Trophoblast cell (in vitro differentiated cells and primary cell): ENCODE measurements at regions not wholly inside any gene's neighbourhood (a gene's known extent, or its start where the extent isn't known, plus 50 kb on each side); places are given as distances from the start of the nearest gene placed in this dataset.
A peak's percentile ranks its signal among the peaks of the same experiment; 100 is the strongest.

Source experiments
- DNase-seq, 2 donors: peaks; one replicate each; pipeline ENCODE4 v3.0.0-alpha.2; 2016
- H2AFZ ChIP-seq: 2 replicates; pipeline ENCODE4 v1.6.1; 2013; ENCODE audit warnings: low read length, moderate library complexity, mild to moderate bottlenecking; ENCODE audit not compliant: insufficient read depth, poor library complexity
- H2AK5ac ChIP-seq: 2 replicates; pipeline ENCODE4 v1.6.1; 2013; ENCODE audit warnings: mild to moderate bottlenecking, low read length
- H2BK120ac ChIP-seq: 2 replicates; pipeline ENCODE4 v1.6.1; 2013; ENCODE audit warnings: low read length, mild to moderate bottlenecking, moderate library complexity; ENCODE audit not compliant: insufficient read depth, poor library complexity
- H2BK12ac ChIP-seq: 2 replicates; pipeline ENCODE4 v1.6.1; 2013; ENCODE audit warnings: mild to moderate bottlenecking, low read length, moderate library complexity
- H2BK5ac ChIP-seq: 2 replicates; pipeline ENCODE4 v1.6.1; 2013; ENCODE audit warnings: low read length, low read depth, moderate library complexity, mild to moderate bottlenecking; ENCODE audit not compliant: poor library complexity
- H3K14ac ChIP-seq: 2 replicates; pipeline ENCODE4 v1.6.1; 2013; ENCODE audit warnings: mild to moderate bottlenecking, low read length
- H3K18ac ChIP-seq: 2 replicates; pipeline ENCODE4 v1.6.1; 2013; ENCODE audit warnings: mild to moderate bottlenecking, low read length
- H3K23ac ChIP-seq: 2 replicates; pipeline ENCODE4 v1.6.1; 2013; ENCODE audit warnings: low read length
- H3K27ac ChIP-seq: 2 replicates; pipeline ENCODE4 v1.5.1; 2013; ENCODE audit warnings: low read depth, mild to moderate bottlenecking, inconsistent platforms, low read length, moderate library complexity
- H3K27me3 ChIP-seq: 2 replicates; pipeline ENCODE4 v1.6.1; 2013; ENCODE audit warnings: inconsistent platforms, mild to moderate bottlenecking, low read length, moderate library complexity; ENCODE audit not compliant: insufficient read depth
- H3K36me3 ChIP-seq, 2 experiments: 1 replicate in 1 of 2; 2 replicates in 1 of 2; pipeline ENCODE4 v1.6.1; 2013; ENCODE audit warnings: low read length in 2 of 2, mild to moderate bottlenecking in 2 of 2, moderate library complexity in 1 of 2; ENCODE audit not compliant: insufficient read depth in 2 of 2, control insufficient read depth in 1 of 2
- H3K4ac ChIP-seq: 2 replicates; pipeline ENCODE4 v1.6.1; 2013; ENCODE audit warnings: low read depth, mild to moderate bottlenecking, low read length, moderate library complexity
- H3K4me1 ChIP-seq, 2 experiments: 1 replicate in 1 of 2; 2 replicates in 1 of 2; pipeline ENCODE4 v1.6.1; 2013; ENCODE audit warnings: low read length in 2 of 2, mild to moderate bottlenecking in 2 of 2, moderate library complexity in 1 of 2; ENCODE audit not compliant: insufficient read depth in 2 of 2, control insufficient read depth in 1 of 2
- H3K4me2 ChIP-seq: 2 replicates; pipeline ENCODE4 v1.6.1; 2013; ENCODE audit warnings: inconsistent platforms, mild to moderate bottlenecking, low read length, moderate library complexity
- H3K4me3 ChIP-seq: 2 replicates; pipeline ENCODE4 v1.5.1; 2013; ENCODE audit warnings: mild to moderate bottlenecking, low read depth, low read length, inconsistent platforms
- H3K79me1 ChIP-seq: one replicate; pipeline ENCODE4 v1.6.1; 2013; ENCODE audit warnings: low read length
- H3K79me2 ChIP-seq: 2 replicates; pipeline ENCODE4 v1.6.1; 2013; ENCODE audit warnings: low read length, mild to moderate bottlenecking; ENCODE audit not compliant: control insufficient read depth, insufficient read depth, poor library complexity
- H3K9ac ChIP-seq: 2 replicates; pipeline ENCODE4 v1.6.1; 2013; ENCODE audit warnings: mild to moderate bottlenecking, low read length
- H3K9me3 ChIP-seq: 2 replicates; pipeline ENCODE4 v1.6.1; 2013; ENCODE audit warnings: low read depth, mild to moderate bottlenecking, control low read depth, inconsistent platforms, low read length; ENCODE audit not compliant: insufficient read depth
- H4K12ac ChIP-seq: 2 replicates; pipeline ENCODE4 v1.6.1; 2013; ENCODE audit warnings: low read depth, mild to moderate bottlenecking, low read length, moderate library complexity
- H4K8ac ChIP-seq: 2 replicates; pipeline ENCODE4 v1.6.1; 2013; ENCODE audit warnings: low read depth, mild to moderate bottlenecking, low read length, moderate library complexity
- H4K91ac ChIP-seq: one replicate; pipeline ENCODE4 v1.6.1; 2013; ENCODE audit warnings: low read depth, mild to moderate bottlenecking, low read length, moderate library complexity
- WGBS: extraction: QIAGEN DNeasy Blood & Tissue Kit; methylation state at CpG from one replicate; pipeline ENCODE4 v1.1.7; 2013; ENCODE audit warnings: missing lambda C conversion rate; ENCODE audit not compliant: insufficient read length, insufficient coverage; ENCODE audit errors: extremely low coverage; 5-methylcytosine and 5-hydroxymethylcytosine counted together

DNA sequence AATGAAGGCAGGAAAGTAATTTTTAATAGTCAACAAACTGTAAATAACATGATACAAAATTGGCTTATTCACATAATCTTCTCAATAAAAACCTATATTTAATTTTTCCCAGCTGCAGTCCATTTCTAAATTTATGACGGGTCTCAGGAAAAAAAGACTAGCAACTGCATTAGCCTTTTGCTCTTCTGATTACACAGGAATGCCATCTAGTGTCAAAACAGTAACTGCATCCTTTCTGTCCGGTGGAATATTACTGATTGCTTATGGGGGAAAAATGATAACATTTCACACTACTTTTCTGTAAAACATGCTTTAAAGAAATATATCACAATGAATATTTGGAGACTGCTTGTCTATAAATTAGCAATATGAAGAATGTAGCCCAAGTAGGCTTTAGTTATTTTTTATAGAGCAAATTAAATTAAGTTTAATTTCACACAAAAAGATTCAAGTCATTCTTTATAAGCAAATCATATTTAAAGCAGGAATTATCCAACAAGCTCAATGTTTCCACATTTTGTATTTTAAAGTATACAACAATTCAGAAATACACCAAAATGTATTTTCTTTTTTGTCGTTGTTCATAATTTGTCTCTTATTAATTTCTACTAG lies 534.7 kb downstream of the CDH10 start:
- no peaks in the 10 kb centered on the region for H3K4me1 ChIP-seq
- H2AFZ ChIP-seq: no peak overlapping the region
- H4K91ac ChIP-seq: no peak overlapping the region
- no peaks in the 10 kb centered on the region for H3K79me2 ChIP-seq
- H2BK120ac ChIP-seq: no peak overlapping the region
- no peaks in the 10 kb centered on the region for H3K9me3 ChIP-seq
- H3K23ac ChIP-seq: no peak overlapping the region
- H3K79me1 ChIP-seq: no peaks in the 10 kb centered on the region
- no peak overlapping the region for H2BK12ac ChIP-seq
- peak in 1 of 2 donors; percentile 30 for DNase-seq
- H3K27ac ChIP-seq: no peak overlapping the region
- H3K27me3 ChIP-seq: no peaks in the 10 kb centered on the region
- H3K14ac ChIP-seq: no peak overlapping the region
- H3K4ac ChIP-seq: no peak overlapping the region
- no peak overlapping the region for H3K4me2 ChIP-seq
- no peaks in the 10 kb centered on the region for H3K36me3 ChIP-seq
- H2AK5ac ChIP-seq: no peak overlapping the region
- no peak overlapping the region for H3K18ac ChIP-seq
- H4K8ac ChIP-seq: no peak overlapping the region
- no peak overlapping the region for H4K12ac ChIP-seq
- H3K4me3 ChIP-seq: no peak overlapping the region
- H3K9ac ChIP-seq: no peak overlapping the region
- no CpG with 5 or more reads among the region's 3 CpGs for WGBS
- H2BK5ac ChIP-seq: no peak overlapping the region

DNA sequence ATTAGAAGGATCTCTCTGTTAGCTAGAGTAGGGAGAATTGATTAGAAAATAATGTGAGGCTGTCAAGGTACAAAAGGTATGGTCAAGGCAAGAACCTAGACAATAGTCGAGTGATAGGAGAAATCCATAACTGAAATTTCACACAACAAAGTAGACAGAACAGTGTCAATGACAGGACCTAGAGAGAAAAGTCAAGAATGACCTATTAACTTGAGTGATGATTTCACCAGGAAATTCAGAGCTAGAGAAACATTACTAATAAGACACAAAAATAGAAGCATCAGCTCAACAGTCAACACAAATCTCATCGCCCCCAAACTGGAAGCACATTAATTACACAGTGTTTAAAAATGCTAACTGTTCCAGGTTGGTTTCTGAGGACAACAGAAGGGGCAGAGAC lies 532.4 kb downstream of the CDH10 start:
- no peaks in the 10 kb centered on the region for H3K4me1 ChIP-seq
- no peak overlapping the region for H3K23ac ChIP-seq
- no peak overlapping the region for H3K14ac ChIP-seq
- no peak overlapping the region for H3K4ac ChIP-seq
- H3K4me2 ChIP-seq: no peak overlapping the region
- no peak overlapping the region for H2AK5ac ChIP-seq
- no peak overlapping the region for H3K18ac ChIP-seq
- H3K4me3 ChIP-seq: no peak overlapping the region
- H2BK12ac ChIP-seq: no peak overlapping the region
- no peak overlapping the region for H2BK5ac ChIP-seq
- no peaks in the 10 kb centered on the region for H3K36me3 ChIP-seq
- H3K79me2 ChIP-seq: no peaks in the 10 kb centered on the region
- H4K12ac ChIP-seq: no peak overlapping the region
- H3K79me1 ChIP-seq: no peaks in the 10 kb centered on the region
- peak overlapping the region; percentile 5 for H4K8ac ChIP-seq
- H4K91ac ChIP-seq: no peak overlapping the region
- H3K9ac ChIP-seq: no peak overlapping the region
- H2BK120ac ChIP-seq: no peak overlapping the region
- H3K27ac ChIP-seq: no peak overlapping the region
- H3K9me3 ChIP-seq: no peaks in the 10 kb centered on the region
- no peak overlapping the region for H2AFZ ChIP-seq
- H3K27me3 ChIP-seq: no peaks in the 10 kb centered on the region
- WGBS: no CpG with 5 or more reads among the region's 2 CpGs
- no peak for DNase-seq

DNA sequence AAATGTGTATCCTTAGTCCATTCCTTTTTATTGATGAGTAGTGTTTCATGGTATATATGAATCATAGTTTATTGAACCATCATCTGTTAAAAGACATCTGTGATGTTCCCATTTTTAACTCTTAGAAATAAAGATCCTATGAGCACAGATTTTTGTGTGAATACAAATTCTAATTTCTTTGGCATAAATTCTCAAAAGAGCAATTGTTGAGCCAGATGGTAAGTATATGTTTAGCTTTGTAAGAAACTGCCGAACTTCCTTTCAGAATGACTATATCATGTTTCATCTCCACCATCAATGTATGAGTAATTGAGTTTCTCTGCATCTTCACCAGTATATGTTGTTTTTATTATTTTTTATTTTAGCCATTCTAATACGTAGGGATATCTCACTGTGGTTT lies 526.4 kb downstream of the CDH10 start:
- Histone ChIP-seq H3K79me2 (no peaks in the 10 kb centered on the region), H3K9ac (no peak overlapping the region), H3K18ac (no peak overlapping the region), H4K91ac (no peak overlapping the region), H2AK5ac (no peak overlapping the region), H3K23ac (no peak overlapping the region), H2BK5ac (no peak overlapping the region), H4K12ac (no peak overlapping the region), H2AFZ (no peak overlapping the region), H3K27me3 (no peaks in the 10 kb centered on the region), H3K4ac (no peak overlapping the region), H3K9me3 (peaks cover 2% of the 10 kb centered on the region), H3K36me3 (no peaks in the 10 kb centered on the region), H3K4me1 (no peaks in the 10 kb centered on the region), H2BK120ac (no peak overlapping the region), H4K8ac (no peak overlapping the region), H3K79me1 (no peaks in the 10 kb centered on the region), H2BK12ac (no peak overlapping the region), H3K14ac (no peak overlapping the region), H3K27ac (no peak overlapping the region), H3K4me3 (no peak overlapping the region), H3K4me2 (no peak overlapping the region)
- WGBS: no CpG with 5 or more reads among the region's 2 CpGs
- DNase-seq: no peak

DNA sequence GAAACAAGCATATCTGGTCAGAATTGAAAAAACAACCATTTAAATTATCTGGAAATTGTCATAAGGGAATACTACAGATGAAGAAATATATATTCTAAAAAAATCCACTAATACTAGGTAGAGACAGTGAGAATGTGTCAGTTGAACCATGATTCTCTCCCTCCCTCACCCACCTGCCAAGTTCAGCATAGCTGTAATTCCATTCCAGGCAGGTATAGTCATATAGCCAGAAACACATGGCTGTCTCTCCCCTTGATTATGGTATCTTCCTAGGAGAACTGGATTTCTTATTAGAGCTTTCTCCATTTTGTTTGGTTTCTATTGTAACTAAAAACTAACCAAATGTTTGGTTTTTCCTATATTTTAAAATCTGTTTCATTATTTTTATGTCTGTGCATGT lies 509.2 kb downstream of the CDH10 start:
- Histone ChIP-seq H3K4me2 (no peak overlapping the region), H2BK12ac (no peak overlapping the region)

More for the DNA sequence above, 509.2 kb downstream of the CDH10 start:
- H3K36me3 ChIP-seq: no peaks in the 10 kb centered on the region
- H2BK120ac ChIP-seq: no peak overlapping the region
- H2BK5ac ChIP-seq: no peak overlapping the region
- no peak overlapping the region for H2AK5ac ChIP-seq
- H3K79me2 ChIP-seq: no peaks in the 10 kb centered on the region
- no peaks in the 10 kb centered on the region for H3K4me1 ChIP-seq
- no peak overlapping the region for H4K12ac ChIP-seq
- no peaks in the 10 kb centered on the region for H3K27me3 ChIP-seq
- H3K27ac ChIP-seq: no peak overlapping the region
- H3K9ac ChIP-seq: no peak overlapping the region
- no peaks in the 10 kb centered on the region for H3K79me1 ChIP-seq
- no peak overlapping the region for H3K4me3 ChIP-seq
- H3K4ac ChIP-seq: no peak overlapping the region
- H4K8ac ChIP-seq: no peak overlapping the region
- H3K18ac ChIP-seq: no peak overlapping the region
- no peak overlapping the region for H2AFZ ChIP-seq
- H4K91ac ChIP-seq: no peak overlapping the region
- H3K14ac ChIP-seq: no peak overlapping the region
- no peak overlapping the region for H3K23ac ChIP-seq
- H3K9me3 ChIP-seq: no peaks in the 10 kb centered on the region
- DNase-seq: peak; percentile 37 to 78
